AG10803 (cell line): ENCODE measurements at regions not wholly inside any gene's neighbourhood (a gene's known extent, or its start where the extent isn't known, plus 50 kb on each side); places are given as distances from the start of the nearest gene placed in this dataset.
"Not testable (repeated sequence)": the region's sequence is repeated elsewhere in the genome, so short reads cannot be mapped to it uniquely, and the experiment has no call there.

Source experiments
- DNase-seq: peaks from one replicate; pipeline ENCODE4 v3.0.0; 2010; ENCODE audit warnings: low read depth
- H3K4me3 ChIP-seq: 2 replicates; pipeline ENCODE4 v1.5.1; 2011; ENCODE audit warnings: mild to moderate bottlenecking, low read length, control low read depth
- CTCF ChIP-seq: conservative IDR thresholded peaks from 2 replicates; pipeline ENCODE4 v1.5.1; 2011; ENCODE audit warnings: mild to moderate bottlenecking, low read length, control low read depth, inconsistent platforms

- DNase-seq: no peak
- H3K4me3 ChIP-seq: no peak overlapping the region
- no peak for TF ChIP-seq CTCF
Observed at GRCh38 chr2:64274399-64275173, 130.4 kb upstream of the PELI1 start.

DNA sequence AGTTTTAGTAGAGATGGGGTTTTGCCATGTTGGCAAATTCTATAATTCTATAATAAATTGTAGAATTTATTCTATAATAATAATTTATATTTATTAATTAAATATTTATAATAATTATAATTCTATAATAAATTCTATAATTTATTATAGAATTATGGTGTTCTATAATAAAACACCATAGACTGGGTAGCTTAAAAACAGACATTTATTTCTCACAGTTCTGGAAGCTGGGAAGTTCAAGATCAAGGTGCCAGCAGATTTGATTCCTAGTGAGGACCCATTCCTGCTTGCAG is 130.9 kb upstream of the PELI1 start:
- no peak for DNase-seq
- no peak for TF ChIP-seq CTCF
- H3K4me3 ChIP-seq: no peak overlapping the region

DNA sequence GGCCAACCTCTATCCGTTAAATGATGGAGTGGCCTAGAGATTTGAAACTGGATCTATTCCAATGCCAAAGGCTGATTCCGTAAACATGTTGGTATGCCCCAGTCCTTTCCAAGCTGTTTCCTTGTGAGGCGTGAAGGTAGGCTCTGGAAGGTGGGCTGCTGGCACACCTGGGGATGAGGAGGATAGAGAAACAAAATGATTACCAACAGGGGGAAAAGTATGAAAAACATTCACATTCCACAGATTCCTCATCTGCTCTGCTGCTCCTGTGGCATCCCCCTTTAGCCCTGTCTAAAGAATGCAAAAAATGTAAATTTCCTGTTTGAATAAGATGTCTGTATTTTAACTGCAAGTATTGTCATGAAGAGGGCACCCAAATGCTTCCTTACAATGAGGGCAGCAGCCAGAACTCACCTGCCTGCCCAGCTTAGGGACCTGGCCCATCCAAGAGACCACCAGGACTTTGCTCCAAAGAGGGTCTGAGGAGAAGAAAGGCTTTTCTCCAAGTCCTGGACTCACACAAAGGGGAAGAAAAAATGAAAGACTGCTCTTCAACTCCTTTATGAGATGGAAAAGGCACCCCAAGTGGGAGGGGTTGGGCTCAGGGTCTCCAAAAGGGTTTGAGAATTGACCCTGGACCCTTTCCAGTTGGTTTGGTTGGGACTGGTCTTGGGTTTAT is 132.3 kb upstream of the PELI1 start:
- DNase-seq: peak; percentile 75
- TF ChIP-seq CTCF: no peak
- H3K4me3 ChIP-seq: no peak overlapping the region

- TF ChIP-seq CTCF: no peak
- peak; percentile 50 for DNase-seq
- no peak overlapping the region for H3K4me3 ChIP-seq
Observed at GRCh38 chr2:64277101-64277849, 133.1 kb upstream of the PELI1 start.

GRCh38 chr2:64280812-64281211 is 136.6 kb upstream of the PELI1 start:
- not testable (repeated sequence) for DNase-seq, H3K4me3 ChIP-seq

- no peak for TF ChIP-seq CTCF
- no peak for DNase-seq
- no peak overlapping the region for H3K4me3 ChIP-seq
Observed at GRCh38 chr2:64283006-64283570, 138.9 kb upstream of the PELI1 start.

GRCh38 chr2:64283641-64284361 is 139.6 kb upstream of the PELI1 start:
- no peak for TF ChIP-seq CTCF
- peak; percentile 80 for DNase-seq
- no peak overlapping the region; the same call in 1 of the 2 replicates for H3K4me3 ChIP-seq
